Skeletal muscle tissue (tissue), 3 donors: ENCODE measurements at regions not wholly inside any gene's neighbourhood (a gene's known extent, or its start where the extent isn't known, plus 50 kb on each side); places are given as distances from the start of the nearest gene placed in this dataset.
"Not testable (repeated sequence)": the region's sequence is repeated elsewhere in the genome, so short reads cannot be mapped to it uniquely, and the experiment has no call there.

Experiments
- H3K27ac ChIP-seq: one replicate; pipeline ENCODE4 v1.7.0; 2013; ENCODE audit warnings: mild to moderate bottlenecking, low read depth, low read length, inconsistent platforms
- H3K27me3 ChIP-seq, 3 donors: one replicate each; pipeline ENCODE4 v1.7.0; 2013; ENCODE audit warnings: low read length in 3 of 3; ENCODE audit not compliant: control insufficient read depth in 3 of 3, insufficient read depth in 3 of 3
- H3K36me3 ChIP-seq, 3 donors: one replicate each; pipeline ENCODE4 v1.7.0; 2013; ENCODE audit warnings: low read length in 3 of 3; ENCODE audit not compliant: control insufficient read depth in 3 of 3, insufficient read depth in 3 of 3
- H3K4me1 ChIP-seq, 3 donors: one replicate each; pipeline ENCODE4 v1.7.0; 2013; ENCODE audit warnings: low read length in 3 of 3, mild to moderate bottlenecking in 3 of 3; ENCODE audit not compliant: control insufficient read depth in 3 of 3, insufficient read depth in 3 of 3
- H3K4me3 ChIP-seq, 3 donors: one replicate each; pipeline ENCODE4 v1.7.0; 2013; ENCODE audit warnings: low read length in 3 of 3
- H3K9ac ChIP-seq, 3 donors: one replicate each; pipeline ENCODE4 v1.7.0; 2013; ENCODE audit warnings: low read length in 3 of 3, mild to moderate bottlenecking in 3 of 3, moderate library complexity in 2 of 3, low read depth in 1 of 3
- H3K9me3 ChIP-seq, 3 donors: one replicate each; pipeline ENCODE4 v1.7.0; 2013; ENCODE audit warnings: low read length in 3 of 3; ENCODE audit not compliant: control insufficient read depth in 3 of 3
- donor health status: Osteomylitis.

DNA sequence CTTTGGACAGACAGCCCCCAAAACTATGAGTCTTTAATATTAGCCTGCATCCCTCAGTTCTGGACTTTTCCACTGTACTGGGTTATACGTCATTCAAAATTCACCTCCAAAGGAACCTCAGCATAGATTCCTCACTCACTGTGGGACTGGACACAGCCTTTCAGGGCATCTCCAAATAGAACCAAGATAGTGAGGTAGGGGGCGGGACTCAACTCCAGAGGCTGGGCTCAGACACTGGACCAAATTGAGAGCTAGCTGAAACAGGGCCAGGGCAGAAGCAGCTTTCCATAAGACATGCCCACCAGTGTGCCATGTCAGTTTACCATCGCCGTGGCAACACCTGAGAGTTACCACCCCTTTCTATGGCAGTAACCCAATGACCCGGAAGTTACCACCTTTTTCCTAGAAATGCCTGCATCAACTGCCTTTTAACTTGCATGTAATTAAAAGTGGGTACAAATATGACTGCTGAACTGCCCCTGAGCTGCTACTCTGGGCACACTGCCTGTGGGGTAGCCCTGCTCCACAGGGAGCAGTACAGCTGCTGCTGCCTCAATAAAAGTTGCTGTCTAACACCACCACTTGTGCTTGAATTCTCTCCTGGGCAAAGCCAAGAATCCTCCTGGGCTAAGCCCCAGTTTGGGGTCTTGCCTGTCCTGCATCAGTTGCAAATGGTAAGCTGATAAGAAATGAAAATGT lies 274.7 kb downstream of the ANAPC1 start:
- H3K9ac ChIP-seq, H3K4me3 ChIP-seq, H3K4me1 ChIP-seq, H3K27ac ChIP-seq, H3K9me3 ChIP-seq, H3K36me3 ChIP-seq, H3K27me3 ChIP-seq: not testable (repeated sequence)

DNA sequence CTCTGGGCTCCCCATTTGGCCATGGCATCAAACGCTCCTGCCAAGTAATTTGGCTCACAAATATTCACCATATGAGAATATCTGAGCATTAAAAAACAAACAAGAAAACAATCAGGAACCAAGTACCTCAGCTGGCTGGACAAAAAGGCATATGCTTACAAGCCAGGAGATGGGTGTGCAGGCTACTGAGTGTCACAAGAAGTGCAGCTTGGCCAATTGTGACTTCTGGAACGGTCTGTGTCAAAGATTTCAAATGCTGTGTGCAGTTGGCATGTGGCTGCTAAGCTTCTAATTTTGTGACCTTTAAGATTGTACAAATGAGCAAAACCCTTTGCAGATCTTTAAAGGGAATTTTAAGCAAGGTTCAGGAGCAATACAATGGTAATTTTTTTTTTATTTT lies 274.0 kb downstream of the ANAPC1 start:
- not testable (repeated sequence) for H3K4me3 ChIP-seq, H3K9ac ChIP-seq, H3K27ac ChIP-seq, H3K27me3 ChIP-seq, H3K36me3 ChIP-seq, H3K4me1 ChIP-seq, H3K9me3 ChIP-seq

DNA sequence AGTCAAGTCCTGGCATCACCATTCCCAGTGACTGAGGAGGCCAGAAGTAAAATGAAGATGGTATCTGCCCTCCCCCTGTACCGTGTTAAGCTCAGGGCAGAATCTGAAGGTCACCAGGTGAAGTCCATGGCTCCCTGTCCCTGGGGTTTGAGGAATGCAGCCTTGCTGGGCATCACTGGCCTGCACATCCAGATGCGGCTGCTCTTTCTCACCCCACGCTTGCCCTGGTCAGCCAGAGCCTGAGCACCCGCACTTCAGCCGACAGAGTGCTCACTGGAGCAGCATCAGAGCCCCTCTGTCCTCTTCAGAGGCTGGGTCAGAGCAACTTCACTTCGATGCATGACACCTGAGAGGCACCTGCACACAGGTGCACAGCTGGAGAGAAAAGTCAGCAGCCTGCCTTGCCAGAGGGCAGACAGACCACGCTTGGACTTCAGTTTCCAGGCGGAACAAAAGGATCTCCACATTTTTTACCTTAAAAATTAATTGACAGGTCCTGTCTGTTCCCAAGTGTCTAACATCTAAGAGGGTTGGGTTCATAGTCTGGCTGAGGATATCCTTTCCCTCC lies 267.3 kb downstream of the ANAPC1 start:
- Histone ChIP-seq H3K9ac (no peak overlapping the region), H3K27me3 (no peaks in the 10 kb centered on the region), H3K4me1 (peaks cover 13 to 16% (median 16%) of the 10 kb centered on the region in 3 donors), H3K9me3 (no peaks in the 10 kb centered on the region), H3K4me3 (no peak overlapping the region), H3K27ac (no peak overlapping the region), H3K36me3 (no peaks in the 10 kb centered on the region)

DNA sequence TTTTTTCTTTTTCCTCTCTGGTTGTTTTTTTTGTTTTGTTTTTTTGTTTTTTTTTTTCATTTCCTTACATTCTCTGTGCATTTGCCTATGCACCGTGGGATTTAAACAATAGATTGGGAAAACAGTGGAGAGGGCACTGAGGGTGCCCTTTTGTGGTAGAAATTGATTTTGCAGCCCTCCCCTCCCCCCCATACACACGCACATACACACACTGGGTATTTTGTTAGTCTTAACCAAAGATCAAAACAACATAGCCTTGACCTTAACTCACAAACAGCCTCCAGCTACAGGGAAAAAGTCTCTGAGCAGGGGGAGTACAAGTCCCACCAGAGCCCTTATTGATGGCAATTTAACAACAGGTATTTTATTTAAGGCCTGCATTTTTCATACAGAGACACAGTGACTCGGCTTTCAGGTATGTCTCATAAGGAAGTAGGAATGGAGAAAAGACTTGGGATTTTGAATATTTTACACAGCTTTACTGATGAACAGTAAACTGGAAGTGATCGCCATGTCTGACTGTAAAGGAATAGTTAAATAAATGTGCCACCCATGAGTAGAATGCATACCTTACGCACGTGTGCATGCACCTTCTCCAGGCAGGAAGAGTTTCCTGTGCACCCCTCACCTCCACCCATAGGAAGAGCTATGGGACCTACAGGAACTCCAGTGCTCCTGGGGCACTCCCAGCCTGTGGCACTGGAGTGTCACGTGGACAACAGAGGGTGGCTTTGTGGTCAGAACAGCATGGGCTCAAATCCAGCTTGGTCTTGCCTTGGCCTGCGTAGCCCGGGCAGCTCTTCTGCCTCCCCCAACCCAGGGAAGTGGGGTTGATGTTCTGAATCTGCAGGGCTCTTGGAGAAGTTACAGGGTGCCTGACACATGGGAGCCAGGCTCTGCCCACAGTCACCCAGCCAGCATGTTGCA lies 266.4 kb downstream of the ANAPC1 start:
- Histone ChIP-seq H3K9ac (no peak overlapping the region), H3K9me3 (no peaks in the 10 kb centered on the region), H3K4me1 (peaks cover 13 to 16% (median 16%) of the 10 kb centered on the region in 3 donors), H3K27ac (no peak overlapping the region), H3K36me3 (no peaks in the 10 kb centered on the region), H3K4me3 (no peak overlapping the region), H3K27me3 (no peaks in the 10 kb centered on the region)

DNA sequence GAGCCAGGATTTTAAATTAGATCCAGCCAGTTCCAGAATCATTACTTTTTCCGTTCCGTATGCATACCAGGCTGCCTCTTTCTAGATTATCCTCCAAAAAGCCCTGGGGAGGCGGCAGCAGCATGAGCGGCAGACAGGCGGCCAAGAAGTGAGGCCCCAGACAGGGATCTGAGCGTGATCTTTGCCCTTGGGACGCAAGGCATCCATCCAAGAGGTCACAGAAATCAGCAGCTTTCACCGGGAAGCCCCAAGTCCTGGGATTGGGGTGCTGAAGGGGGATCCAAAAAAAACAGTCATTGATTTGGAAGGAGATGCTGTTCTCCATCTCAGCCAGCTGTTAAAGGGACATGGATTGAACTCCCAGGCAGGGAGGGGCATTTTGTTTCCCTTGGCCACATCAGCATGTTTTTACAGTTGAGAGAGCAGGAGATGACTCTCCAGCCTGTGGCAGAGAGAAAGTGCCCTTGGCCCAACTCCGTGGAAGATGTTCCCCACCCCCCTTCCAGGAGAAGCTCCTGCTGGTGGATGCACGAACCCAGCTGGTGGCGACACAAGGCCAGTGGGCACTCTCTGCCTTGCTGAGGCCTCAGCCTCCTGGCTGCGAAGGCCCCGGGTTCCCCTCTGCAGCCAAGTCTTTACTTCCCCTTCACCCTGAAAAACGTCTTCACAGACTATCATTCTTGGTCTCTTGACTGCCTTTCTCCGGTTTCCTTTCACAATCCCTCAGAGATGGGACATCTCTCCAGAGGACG lies 265.6 kb downstream of the ANAPC1 start:
- no peak overlapping the region for H3K27ac ChIP-seq
- no peak overlapping the region for H3K9ac ChIP-seq
- H3K9me3 ChIP-seq: no peaks in the 10 kb centered on the region
- no peaks in the 10 kb centered on the region for H3K36me3 ChIP-seq
- H3K4me3 ChIP-seq: no peak overlapping the region
- H3K27me3 ChIP-seq: no peaks in the 10 kb centered on the region
- peaks cover 13 to 21% (median 16%) of the 10 kb centered on the region in 3 donors for H3K4me1 ChIP-seq

DNA sequence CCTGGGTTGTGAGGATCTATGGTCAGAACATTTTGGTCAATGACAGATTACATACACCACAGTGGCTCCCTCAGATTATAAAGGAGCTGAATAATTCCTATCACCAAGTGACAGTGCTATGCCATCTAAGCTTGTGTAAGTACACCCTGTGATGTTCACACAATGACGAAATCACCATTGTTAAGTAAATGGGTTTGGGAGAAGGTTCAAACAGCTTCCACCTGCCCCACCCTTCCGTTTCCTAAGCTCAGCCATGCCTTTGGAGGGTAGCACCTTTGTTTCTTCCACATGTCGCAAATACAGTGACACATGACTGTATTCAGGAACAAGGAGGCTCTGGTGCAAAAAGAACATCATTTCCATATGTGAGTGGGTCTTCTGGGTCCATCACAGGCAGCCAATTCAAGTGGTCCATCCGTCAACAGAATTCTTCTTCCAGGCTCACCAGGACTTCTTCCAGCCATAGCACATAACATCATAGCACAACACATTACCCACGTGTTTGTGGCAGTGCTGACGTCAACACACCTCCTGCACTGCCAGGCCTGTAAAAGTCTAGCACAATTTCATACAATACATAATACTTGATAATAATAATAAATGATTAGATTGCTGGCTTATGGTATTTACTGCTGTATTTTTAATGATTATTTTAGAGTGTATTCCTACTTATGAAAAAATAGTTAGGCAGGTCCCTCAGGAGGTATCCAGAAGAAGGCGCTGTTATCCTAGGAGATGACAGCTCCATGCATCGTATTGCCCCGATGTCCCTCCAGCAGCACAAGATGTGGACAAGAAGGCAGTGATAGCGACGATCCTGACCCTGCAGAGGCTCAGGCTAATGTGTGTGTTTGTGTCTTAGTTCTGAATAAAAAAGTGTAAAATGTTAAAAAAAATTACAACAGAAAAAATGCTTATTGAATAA lies 264.8 kb downstream of the ANAPC1 start:
- H3K9ac ChIP-seq: no peak overlapping the region
- no peaks in the 10 kb centered on the region for H3K27me3 ChIP-seq
- H3K36me3 ChIP-seq: no peaks in the 10 kb centered on the region
- no peaks in the 10 kb centered on the region for H3K9me3 ChIP-seq
- no peak overlapping the region for H3K27ac ChIP-seq
- no peak overlapping the region for H3K4me3 ChIP-seq
- peaks cover 13 to 24% (median 16%) of the 10 kb centered on the region in 3 donors for H3K4me1 ChIP-seq

DNA sequence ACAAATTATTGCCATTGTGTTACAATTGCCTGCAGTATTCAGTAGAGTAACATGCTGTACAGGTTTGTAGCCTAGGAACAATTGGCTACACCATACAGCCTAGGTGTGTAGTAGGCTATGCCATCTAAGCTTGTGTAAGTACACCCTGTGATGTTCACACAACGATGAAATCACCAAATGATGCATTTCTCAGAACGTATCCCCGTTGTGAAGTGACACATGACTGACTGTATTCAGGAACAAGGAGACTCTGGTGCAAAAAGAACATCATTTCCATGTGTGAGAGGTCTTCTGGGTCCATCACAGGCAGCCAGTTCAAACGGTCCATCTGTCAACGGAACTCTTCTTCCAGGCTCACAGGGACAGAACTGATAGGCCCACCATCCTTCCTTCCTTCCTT lies 263.7 kb downstream of the ANAPC1 start:
- H3K4me1 ChIP-seq: peaks cover 13 to 31% (median 18%) of the 10 kb centered on the region in 3 donors
- no peak overlapping the region for H3K4me3 ChIP-seq
- no peak overlapping the region for H3K27ac ChIP-seq
- no peaks in the 10 kb centered on the region for H3K27me3 ChIP-seq
- no peaks in the 10 kb centered on the region for H3K36me3 ChIP-seq
- H3K9ac ChIP-seq: no peak overlapping the region
- H3K9me3 ChIP-seq: no peaks in the 10 kb centered on the region

DNA sequence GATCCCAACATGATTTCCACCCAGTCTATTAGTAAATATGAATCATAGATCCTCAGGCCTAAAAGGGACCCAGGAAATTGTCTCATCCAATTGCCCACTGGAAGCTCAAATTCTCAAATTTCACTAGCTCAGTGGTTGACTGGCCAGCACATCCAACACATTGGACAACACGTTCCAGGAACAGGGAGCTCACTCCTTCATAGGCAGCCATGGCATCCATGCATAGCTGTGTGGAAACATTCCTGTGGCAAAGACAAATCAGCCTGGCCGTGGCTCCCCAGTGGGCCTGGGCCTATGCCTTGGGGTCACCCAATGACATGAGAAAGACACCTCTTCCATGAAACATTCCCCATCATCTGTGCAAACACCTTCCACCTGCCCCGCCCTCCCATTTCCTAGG lies 261.1 kb downstream of the ANAPC1 start:
- no peak overlapping the region for H3K27ac ChIP-seq
- peaks cover 11 to 33% (median 13%) of the 10 kb centered on the region in 3 donors for H3K4me1 ChIP-seq
- no peak overlapping the region for H3K9ac ChIP-seq
- no peaks in the 10 kb centered on the region for H3K36me3 ChIP-seq
- H3K9me3 ChIP-seq: peaks cover 0 to 1% (median 0%) of the 10 kb centered on the region in 3 donors
- no peak overlapping the region for H3K4me3 ChIP-seq
- no peaks in the 10 kb centered on the region for H3K27me3 ChIP-seq

DNA sequence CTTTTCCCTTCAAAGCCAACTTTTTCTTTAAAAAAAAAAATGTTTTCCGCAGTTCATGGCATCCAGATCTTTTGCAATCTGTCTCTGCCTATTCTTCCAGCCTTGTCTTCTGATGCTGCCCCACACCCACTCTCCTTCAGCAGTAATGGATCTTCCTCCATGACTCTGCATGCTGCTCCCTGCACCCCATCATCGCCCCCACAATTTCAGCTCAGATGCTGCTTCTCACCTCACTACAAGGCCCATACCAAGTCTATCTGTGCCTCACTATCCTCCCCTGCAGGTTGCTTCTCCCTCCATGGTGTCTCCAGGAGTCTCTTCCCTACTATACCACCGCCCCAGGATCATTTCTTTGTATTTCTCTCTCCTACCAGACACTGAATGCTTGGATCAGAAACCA lies 260.6 kb downstream of the ANAPC1 start:
- no peak overlapping the region for H3K4me3 ChIP-seq
- no peaks in the 10 kb centered on the region for H3K36me3 ChIP-seq
- no peak overlapping the region for H3K9ac ChIP-seq
- H3K9me3 ChIP-seq: peaks cover 0 to 1% (median 0%) of the 10 kb centered on the region in 3 donors
- H3K27ac ChIP-seq: no peak overlapping the region
- peaks cover 7 to 28% (median 9%) of the 10 kb centered on the region in 3 donors for H3K4me1 ChIP-seq
- H3K27me3 ChIP-seq: no peaks in the 10 kb centered on the region
